ENCODE measurements at regions not wholly inside any gene's neighbourhood (a gene's known extent, or its start where the extent isn't known, plus 50 kb on each side); places are given as distances from the start of the nearest gene placed in this dataset.

- no peaks in the 10 kb centered on the region for H3K27me3 ChIP-seq (ENCODE audit: insufficient read depth, low read depth)
- H4K20me1 ChIP-seq (ENCODE audit: insufficient read depth): no peaks in the 10 kb centered on the region
- no peaks in the 10 kb centered on the region for H3K36me3 ChIP-seq (ENCODE audit: insufficient read depth)
- H2AFZ ChIP-seq (ENCODE audit: low read depth): no peak overlapping the region
- H3K79me2 ChIP-seq (ENCODE audit: insufficient read depth, low read depth): no peaks in the 10 kb centered on the region
- no peak overlapping the region for H3K9ac ChIP-seq
- no peak overlapping the region for H3K27ac ChIP-seq
- no peak overlapping the region for H3K4me3 ChIP-seq (IDR thresholded peaks at IDR 0.05; ENCODE audit: insufficient read depth, low read depth, low read length)
- TF ChIP-seq, protein P1, sequence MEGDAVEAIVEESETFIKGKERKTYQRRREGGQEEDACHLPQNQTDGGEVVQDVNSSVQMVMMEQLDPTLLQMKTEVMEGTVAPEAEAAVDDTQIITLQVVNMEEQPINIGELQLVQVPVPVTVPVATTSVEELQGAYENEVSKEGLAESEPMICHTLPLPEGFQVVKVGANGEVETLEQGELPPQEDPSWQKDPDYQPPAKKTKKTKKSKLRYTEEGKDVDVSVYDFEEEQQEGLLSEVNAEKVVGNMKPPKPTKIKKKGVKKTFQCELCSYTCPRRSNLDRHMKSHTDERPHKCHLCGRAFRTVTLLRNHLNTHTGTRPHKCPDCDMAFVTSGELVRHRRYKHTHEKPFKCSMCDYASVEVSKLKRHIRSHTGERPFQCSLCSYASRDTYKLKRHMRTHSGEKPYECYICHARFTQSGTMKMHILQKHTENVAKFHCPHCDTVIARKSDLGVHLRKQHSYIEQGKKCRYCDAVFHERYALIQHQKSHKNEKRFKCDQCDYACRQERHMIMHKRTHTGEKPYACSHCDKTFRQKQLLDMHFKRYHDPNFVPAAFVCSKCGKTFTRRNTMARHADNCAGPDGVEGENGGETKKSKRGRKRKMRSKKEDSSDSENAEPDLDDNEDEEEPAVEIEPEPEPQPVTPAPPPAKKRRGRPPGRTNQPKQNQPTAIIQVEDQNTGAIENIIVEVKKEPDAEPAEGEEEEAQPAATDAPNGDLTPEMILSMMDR (conservative IDR thresholded peaks at IDR 0.05; ENCODE audit: low read depth, low read length): no peak
- H3K4me2 ChIP-seq: no peak overlapping the region
- H3K4me1 ChIP-seq (ENCODE audit: low read depth, poor library complexity, severe bottlenecking): no peaks in the 10 kb centered on the region
These were observed 362.3 kb downstream of the NAF1 start for GRCh38 chr4:162804351-162804924.

- TF ChIP-seq, protein P1 (conservative IDR thresholded peaks at IDR 0.05; ENCODE audit: low read depth, low read length): no peak
- Histone ChIP-seq H3K4me1 (ENCODE audit: low read depth, poor library complexity, severe bottlenecking) (no peaks in the 10 kb centered on the region), H3K36me3 (ENCODE audit: insufficient read depth) (no peaks in the 10 kb centered on the region), H3K27me3 (ENCODE audit: insufficient read depth, low read depth) (no peaks in the 10 kb centered on the region), H3K4me2 (no peak overlapping the region), H3K4me3 (IDR thresholded peaks at IDR 0.05; ENCODE audit: insufficient read depth, low read depth, low read length) (no peak overlapping the region), H3K27ac (no peak overlapping the region), H3K79me2 (ENCODE audit: insufficient read depth, low read depth) (no peaks in the 10 kb centered on the region), H3K9ac (no peak overlapping the region), H4K20me1 (ENCODE audit: insufficient read depth) (no peaks in the 10 kb centered on the region), H2AFZ (ENCODE audit: low read depth) (no peak overlapping the region)
These were observed 363.3 kb downstream of the NAF1 start for GRCh38 chr4:162803378-162803777.

GRCh38 chr4:162797108-162797507, 369.6 kb downstream of the NAF1 start:
- no peak overlapping the region for H2AFZ ChIP-seq (ENCODE audit: low read depth)
- TF ChIP-seq, protein P1 (conservative IDR thresholded peaks at IDR 0.05; ENCODE audit: low read depth, low read length): no peak
- H3K79me2 ChIP-seq (ENCODE audit: insufficient read depth, low read depth): no peaks in the 10 kb centered on the region
- no peak overlapping the region for H3K27ac ChIP-seq
- H3K4me2 ChIP-seq: no peak overlapping the region
- H3K4me3 ChIP-seq (IDR thresholded peaks at IDR 0.05; ENCODE audit: insufficient read depth, low read depth, low read length): no peak overlapping the region
- H3K9ac ChIP-seq: no peak overlapping the region
- no peaks in the 10 kb centered on the region for H4K20me1 ChIP-seq (ENCODE audit: insufficient read depth)
- no peaks in the 10 kb centered on the region for H3K4me1 ChIP-seq (ENCODE audit: low read depth, poor library complexity, severe bottlenecking)
- no peaks in the 10 kb centered on the region for H3K27me3 ChIP-seq (ENCODE audit: insufficient read depth, low read depth)
- H3K36me3 ChIP-seq (ENCODE audit: insufficient read depth): no peaks in the 10 kb centered on the region

DNA sequence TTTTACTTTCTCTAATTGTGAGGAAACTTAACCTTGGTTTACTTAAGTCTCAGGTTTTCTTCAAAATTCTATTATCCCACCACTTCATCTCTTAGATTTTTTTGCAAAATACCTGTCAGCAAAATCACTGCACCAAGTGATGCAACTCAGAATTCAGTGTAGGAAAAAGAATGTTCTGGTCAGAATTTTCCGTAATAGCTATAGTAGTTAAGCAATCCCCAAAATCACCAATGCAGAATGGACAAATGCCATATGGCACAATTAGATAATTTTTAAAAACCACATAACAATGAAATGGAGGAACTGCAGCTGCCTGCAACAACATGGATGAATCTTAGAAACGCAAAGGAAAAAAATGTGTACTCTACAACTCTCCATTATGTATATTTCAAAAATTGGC, 373.1 kb downstream of the NAF1 start:
- Histone ChIP-seq H3K4me1 (ENCODE audit: low read depth, poor library complexity, severe bottlenecking) (no peaks in the 10 kb centered on the region), H3K27ac (no peak overlapping the region), H3K36me3 (ENCODE audit: insufficient read depth) (no peaks in the 10 kb centered on the region), H2AFZ (ENCODE audit: low read depth) (no peak overlapping the region), H3K4me3 (IDR thresholded peaks at IDR 0.05; ENCODE audit: insufficient read depth, low read depth, low read length) (no peak overlapping the region), H3K4me2 (no peak overlapping the region), H3K9ac (no peak overlapping the region), H3K27me3 (ENCODE audit: insufficient read depth, low read depth) (no peaks in the 10 kb centered on the region), H4K20me1 (ENCODE audit: insufficient read depth) (no peaks in the 10 kb centered on the region), H3K79me2 (ENCODE audit: insufficient read depth, low read depth) (no peaks in the 10 kb centered on the region)
- TF ChIP-seq, protein P1 (conservative IDR thresholded peaks at IDR 0.05; ENCODE audit: low read depth, low read length): no peak
